ENCODE measurements at regions not wholly inside any gene's neighbourhood (a gene's known extent, or its start where the extent isn't known, plus 50 kb on each side); places are given as distances from the start of the nearest gene placed in this dataset.

DNA sequence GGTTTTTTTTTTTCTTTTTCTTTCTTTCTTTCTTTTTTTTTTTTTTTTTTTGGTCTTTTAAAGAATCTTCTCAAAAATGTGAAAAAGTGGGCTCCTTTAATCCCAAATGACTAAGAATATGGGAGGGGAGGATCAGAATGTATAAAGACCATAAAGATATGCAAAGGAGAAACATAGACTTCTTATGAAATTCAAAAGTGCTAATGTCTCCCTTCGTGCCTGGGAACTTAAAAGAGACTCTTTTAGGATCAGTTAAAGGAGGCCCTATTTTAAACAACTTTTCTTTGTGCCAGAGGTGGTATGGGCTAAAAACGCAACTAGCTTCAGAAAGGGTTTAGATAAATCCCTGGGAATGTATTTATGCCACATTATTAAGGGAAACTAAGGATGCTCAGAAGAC, 54.2 kb upstream of the KAZN start:
- Histone ChIP-seq H3K4me3 (ENCODE audit: low read depth, low read length) (no peak overlapping the region), H3K27ac (ENCODE audit: low read depth, low read length) (no peak overlapping the region), H3K36me3 (ENCODE audit: control insufficient read depth, insufficient read depth, low read length) (no peaks in the 10 kb centered on the region), H3K4me1 (ENCODE audit: control insufficient read depth, insufficient read depth, low read length) (peaks cover 4% of the 10 kb centered on the region; the same call in 1 of the 2 replicates), H3K27me3 (ENCODE audit: control insufficient read depth, insufficient read depth, low read length) (no peaks in the 10 kb centered on the region), H3K9ac (ENCODE audit: low read depth, low read length) (no peak overlapping the region), H3K9me3 (ENCODE audit: control insufficient read depth, insufficient read depth, low read length) (peaks cover 6% of the 10 kb centered on the region; the same call in 1 of the 2 replicates)

DNA sequence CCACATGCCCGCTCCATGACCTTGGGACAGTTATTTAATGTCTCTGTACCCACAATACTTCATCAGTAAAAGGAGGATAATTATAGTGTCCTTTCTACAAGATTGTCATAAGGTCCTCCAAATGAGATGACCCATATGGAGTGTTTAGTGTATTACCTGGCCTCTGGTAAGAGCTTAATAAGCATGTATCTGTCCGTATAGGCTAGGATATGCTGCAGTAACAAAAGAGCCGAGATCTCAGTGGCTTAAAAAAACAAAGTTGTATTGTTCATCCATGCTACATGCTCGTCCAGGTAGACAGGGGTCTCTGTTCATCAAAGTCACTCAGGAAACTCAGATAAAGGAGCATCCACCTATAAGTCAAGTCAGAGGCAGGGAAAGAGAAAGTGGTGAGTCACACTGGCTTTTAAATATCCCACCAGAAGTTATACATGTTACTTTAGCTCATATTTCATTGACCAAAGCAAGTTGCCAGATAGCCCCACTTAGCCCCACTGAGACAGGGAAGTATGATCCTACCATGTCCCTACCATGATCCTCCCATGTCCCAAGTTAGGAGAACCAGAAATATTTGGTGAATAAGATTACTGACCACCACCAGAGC, 53.0 kb upstream of the KAZN start:
- H3K27me3 ChIP-seq (ENCODE audit: control insufficient read depth, insufficient read depth, low read length), result no peaks in the 10 kb centered on the region
- peaks cover 6% of the 10 kb centered on the region; the same call in 1 of the 2 replicates for H3K9me3 ChIP-seq (ENCODE audit: control insufficient read depth, insufficient read depth, low read length)
- peaks cover 13% of the 10 kb centered on the region for H3K4me1 ChIP-seq (ENCODE audit: control insufficient read depth, insufficient read depth, low read length)
- H3K36me3 ChIP-seq (ENCODE audit: control insufficient read depth, insufficient read depth, low read length), result no peaks in the 10 kb centered on the region
- no peak overlapping the region for H3K4me3 ChIP-seq (ENCODE audit: low read depth, low read length)
- no peak overlapping the region for H3K9ac ChIP-seq (ENCODE audit: low read depth, low read length)
- no peak overlapping the region for H3K27ac ChIP-seq (ENCODE audit: low read depth, low read length)

GRCh38 chr1:14546416-14546815, 52.1 kb upstream of the KAZN start:
- Histone ChIP-seq H3K27ac (ENCODE audit: low read depth, low read length) (no peak overlapping the region), H3K9ac (ENCODE audit: low read depth, low read length) (no peak overlapping the region), H3K27me3 (ENCODE audit: control insufficient read depth, insufficient read depth, low read length) (no peaks in the 10 kb centered on the region), H3K4me3 (ENCODE audit: low read depth, low read length) (no peak overlapping the region), H3K4me1 (ENCODE audit: control insufficient read depth, insufficient read depth, low read length) (peaks cover 10% of the 10 kb centered on the region), H3K9me3 (ENCODE audit: control insufficient read depth, insufficient read depth, low read length) (peaks cover 6% of the 10 kb centered on the region; the same call in 1 of the 2 replicates), H3K36me3 (ENCODE audit: control insufficient read depth, insufficient read depth, low read length) (no peaks in the 10 kb centered on the region)
